Mesenchymal stem cell (in vitro differentiated cells and primary cell): ENCODE measurements at regions not wholly inside any gene's neighbourhood (a gene's known extent, or its start where the extent isn't known, plus 50 kb on each side); places are given as distances from the start of the nearest gene placed in this dataset.

Experiments used
- DNase-seq: peaks from one replicate; pipeline ENCODE4 v3.0.0-alpha.2; 2013
- H2AFZ ChIP-seq: one replicate; pipeline ENCODE4 v1.6.1; 2013; ENCODE audit warnings: low read depth, mild to moderate bottlenecking, control low read depth, inconsistent platforms, low read length, moderate library complexity
- H2AK5ac ChIP-seq: 2 replicates; pipeline ENCODE4 v1.6.1; 2013; ENCODE audit warnings: low read length, moderate library complexity, mild to moderate bottlenecking, inconsistent platforms; ENCODE audit not compliant: severe bottlenecking
- H2BK120ac ChIP-seq: one replicate; pipeline ENCODE4 v1.6.1; 2013; ENCODE audit warnings: low read depth, mild to moderate bottlenecking, inconsistent platforms, low read length, moderate library complexity
- H2BK12ac ChIP-seq, 2 experiments: one replicate each; pipeline ENCODE4 v1.6.1; 2013; ENCODE audit warnings: inconsistent platforms in 2 of 2, low read length in 2 of 2, mild to moderate bottlenecking in 2 of 2, moderate library complexity in 2 of 2, control low read depth in 1 of 2
- H2BK15ac ChIP-seq: one replicate; pipeline ENCODE4 v1.6.1; 2013; ENCODE audit warnings: mild to moderate bottlenecking, low read depth, inconsistent platforms; ENCODE audit not compliant: poor library complexity, severe bottlenecking
- H2BK5ac ChIP-seq: 2 replicates; pipeline ENCODE4 v1.6.1; 2013; ENCODE audit warnings: low read depth, mild to moderate bottlenecking, low read length, control low read depth, inconsistent platforms; ENCODE audit not compliant: poor library complexity, severe bottlenecking
- H3K14ac ChIP-seq, 2 experiments: one replicate each; pipeline ENCODE4 v1.6.1; 2013; ENCODE audit warnings: inconsistent platforms in 2 of 2, low read length in 2 of 2, control low read depth in 1 of 2, mild to moderate bottlenecking in 1 of 2, moderate library complexity in 1 of 2
- H3K18ac ChIP-seq, 2 experiments: one replicate each; pipeline ENCODE4 v1.6.1; 2013; ENCODE audit warnings: inconsistent platforms in 2 of 2, low read length in 2 of 2, control low read depth in 1 of 2, low read depth in 1 of 2, mild to moderate bottlenecking in 1 of 2
- H3K23ac ChIP-seq, 2 experiments: one replicate each; pipeline ENCODE4 v1.6.1; 2013; ENCODE audit warnings: inconsistent platforms in 2 of 2, low read length in 2 of 2, mild to moderate bottlenecking in 2 of 2, moderate library complexity in 2 of 2, control low read depth in 1 of 2
- H3K27ac ChIP-seq: 2 replicates; pipeline ENCODE4 v1.5.1; 2013; ENCODE audit warnings: mild to moderate bottlenecking, moderate library complexity, low read length, control low read depth, inconsistent platforms; ENCODE audit not compliant: poor library complexity, severe bottlenecking
- H3K27me3 ChIP-seq, 2 experiments: 2 replicates each; pipeline versions ENCODE4 v1.6.1 to v1.7.0; 2013; ENCODE audit warnings: low read length in 2 of 2, mild to moderate bottlenecking in 2 of 2, moderate library complexity in 2 of 2, control low read depth in 1 of 2, inconsistent platforms in 1 of 2; ENCODE audit not compliant: control insufficient read depth in 1 of 2, insufficient read depth in 1 of 2
- H3K36me3 ChIP-seq, 2 experiments: 2 replicates each; pipeline versions ENCODE4 v1.6.1 to v1.7.0; 2013; ENCODE audit warnings: low read length in 2 of 2, control low read depth in 1 of 2, inconsistent platforms in 1 of 2, low read depth in 1 of 2, mild to moderate bottlenecking in 1 of 2; ENCODE audit not compliant: insufficient read depth in 2 of 2, control insufficient read depth in 1 of 2
- H3K4ac ChIP-seq, 2 experiments: one replicate each; pipeline ENCODE4 v1.6.1; 2013; ENCODE audit warnings: inconsistent platforms in 2 of 2, low read length in 2 of 2, mild to moderate bottlenecking in 2 of 2, moderate library complexity in 2 of 2, control low read depth in 1 of 2, low read depth in 1 of 2
- H3K4me1 ChIP-seq: 2 replicates; pipeline ENCODE4 v1.6.1; 2013; ENCODE audit warnings: low read depth, low read length, control low read depth; ENCODE audit not compliant: control insufficient read depth, insufficient read depth
- H3K4me2 ChIP-seq: 2 replicates; pipeline ENCODE4 v1.6.1; 2013; ENCODE audit warnings: low read length, mild to moderate bottlenecking, inconsistent platforms; ENCODE audit not compliant: poor library complexity, severe bottlenecking
- H3K4me3 ChIP-seq, 2 experiments: 2 replicates each; pipeline versions ENCODE4 v1.5.1 to v1.7.0; 2013; ENCODE audit warnings: low read length in 2 of 2, mild to moderate bottlenecking in 2 of 2, control low read depth in 1 of 2, low read depth in 1 of 2; ENCODE audit not compliant: insufficient read depth in 1 of 2
- H3K79me1 ChIP-seq: replicated peaks from 2 replicates; pipeline ENCODE4 v1.6.1; 2013; ENCODE audit warnings: mild to moderate bottlenecking, control low read depth, low read length, inconsistent platforms; ENCODE audit not compliant: poor library complexity, severe bottlenecking
- H3K9ac ChIP-seq: 2 replicates; pipeline ENCODE4 v1.7.0; 2013; ENCODE audit warnings: mild to moderate bottlenecking, low read length, moderate library complexity
- H3K9me3 ChIP-seq: 2 replicates; pipeline ENCODE4 v1.7.0; 2013; ENCODE audit warnings: mild to moderate bottlenecking, low read length; ENCODE audit not compliant: control insufficient read depth
- H4K8ac ChIP-seq: one replicate; pipeline ENCODE4 v1.6.1; 2013; ENCODE audit warnings: inconsistent platforms, mild to moderate bottlenecking, low read length, moderate library complexity
- H4K91ac ChIP-seq: one replicate; pipeline ENCODE4 v1.6.1; 2013; ENCODE audit warnings: mild to moderate bottlenecking, low read length, inconsistent platforms
- WGBS: methylation state at CpG from one replicate; pipeline ENCODE4 v1.1.7; 2013; ENCODE audit warnings: mixed read lengths; 5-methylcytosine and 5-hydroxymethylcytosine counted together

DNA sequence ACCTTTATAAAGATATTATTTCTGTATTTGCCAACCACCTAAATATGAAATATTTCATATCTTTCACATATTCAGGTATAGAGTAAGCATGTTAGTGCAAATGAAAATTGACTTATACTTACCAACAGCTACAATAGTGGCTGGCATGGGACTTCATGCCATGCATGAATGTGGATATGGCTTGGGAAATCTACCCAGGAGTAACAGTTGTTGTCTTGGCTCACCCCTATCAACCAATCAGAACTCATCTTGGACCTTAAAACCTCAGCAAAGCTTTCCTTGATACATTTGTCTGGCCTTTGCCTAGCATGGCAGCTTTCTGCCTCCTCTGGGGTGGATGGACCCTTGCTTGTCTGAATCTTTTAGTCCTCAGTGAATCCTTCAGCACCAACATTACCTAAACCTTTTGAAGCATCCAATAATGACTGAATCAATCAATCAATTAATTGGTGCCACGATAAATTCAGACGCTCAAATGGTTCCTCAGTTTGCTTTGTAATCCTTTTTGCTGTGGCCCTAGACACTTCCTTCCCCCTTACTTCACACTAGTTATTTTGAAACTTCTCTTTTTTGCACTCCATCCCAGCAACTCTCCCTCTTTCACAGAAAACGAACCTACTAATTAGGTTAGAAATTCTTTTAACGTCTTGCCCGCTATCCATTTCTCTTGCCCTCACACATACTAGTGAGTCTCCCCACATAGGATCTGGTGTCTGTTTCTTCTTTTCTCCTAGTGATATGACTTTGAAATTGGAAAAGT, 132.3 kb upstream of the ZNF608 start:
- Histone ChIP-seq H3K27me3 (peaks cover 0 to 3% of the 10 kb centered on the region in 2 experiments), H3K36me3 (no peaks in the 10 kb centered on the region), H3K18ac (peak overlapping the region in 1 of 2 experiments; percentile 29), H3K14ac (no peak overlapping the region), H2BK15ac (no peak overlapping the region), H4K8ac (no peak overlapping the region), H3K4me3 (no peak overlapping the region), H3K79me1 (no peaks in the 10 kb centered on the region), H3K9ac (no peak overlapping the region), H2BK12ac (no peak overlapping the region), H2AFZ (no peak overlapping the region), H3K4me1 (peaks cover 2% of the 10 kb centered on the region), H4K91ac (no peak overlapping the region), H2AK5ac (no peak overlapping the region), H3K4me2 (no peak overlapping the region), H2BK120ac (no peak overlapping the region), H3K9me3 (no peaks in the 10 kb centered on the region), H3K4ac (no peak overlapping the region), H2BK5ac (no peak overlapping the region), H3K27ac (no peak overlapping the region), H3K23ac (no peak overlapping the region)
- DNase-seq, result no peak
- 93% methylated on average over 4 of the region's 5 CpGs for WGBS

DNA sequence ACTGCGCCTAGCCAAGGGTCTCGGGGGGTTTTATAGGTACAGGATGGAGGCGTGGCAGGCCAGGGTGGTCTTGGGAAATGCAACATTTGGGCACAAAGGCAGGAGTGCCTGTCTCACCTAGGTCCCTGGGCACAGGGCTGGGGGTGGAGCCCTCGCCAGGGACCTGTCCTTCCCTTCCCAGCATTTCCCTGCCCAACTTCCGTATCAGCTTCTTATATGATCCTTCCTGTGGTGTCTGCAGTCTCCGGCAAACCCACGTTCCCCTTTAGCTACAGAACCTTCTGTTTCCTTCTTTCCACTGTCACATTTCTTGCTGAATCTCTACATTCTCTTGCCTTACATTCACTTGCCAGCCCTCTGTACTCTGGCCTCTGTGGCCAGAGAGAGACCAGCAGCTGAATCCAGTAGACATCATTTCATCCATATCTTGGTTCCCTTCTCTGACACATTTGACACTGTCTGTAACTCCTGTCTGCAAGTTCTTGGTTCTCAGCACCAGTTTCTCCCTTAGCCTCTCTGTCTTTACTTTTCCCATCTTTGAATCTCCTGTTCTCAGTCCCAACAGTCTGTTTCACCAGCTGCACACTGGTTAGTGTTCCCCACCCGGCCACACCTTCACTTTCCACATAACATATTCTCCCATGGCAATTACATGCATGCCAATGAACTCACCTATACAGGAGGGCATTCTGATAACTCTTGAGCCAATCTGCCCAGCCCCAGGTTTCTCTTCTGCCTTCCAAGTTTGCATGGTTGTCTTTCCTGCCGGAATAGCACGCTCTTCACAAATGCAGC, 134.7 kb upstream of the ZNF608 start:
- Histone ChIP-seq H3K27ac (no peak overlapping the region), H3K18ac (no peak overlapping the region), H3K79me1 (no peaks in the 10 kb centered on the region), H2AFZ (no peak overlapping the region), H4K8ac (no peak overlapping the region), H3K4ac (no peak overlapping the region), H3K4me3 (no peak overlapping the region), H3K9me3 (no peaks in the 10 kb centered on the region), H2BK12ac (no peak overlapping the region), H3K4me1 (peaks cover 2% of the 10 kb centered on the region), H2BK5ac (no peak overlapping the region), H3K9ac (no peak overlapping the region), H2BK120ac (no peak overlapping the region), H2AK5ac (no peak overlapping the region), H4K91ac (no peak overlapping the region), H2BK15ac (no peak overlapping the region), H3K14ac (no peak overlapping the region), H3K23ac (no peak overlapping the region), H3K27me3 (peaks cover 0 to 3% of the 10 kb centered on the region in 2 experiments), H3K4me2 (no peak overlapping the region), H3K36me3 (no peaks in the 10 kb centered on the region)
- WGBS, result 94% methylated on average over 10 of the region's 10 CpGs
- DNase-seq, result no peak

DNA sequence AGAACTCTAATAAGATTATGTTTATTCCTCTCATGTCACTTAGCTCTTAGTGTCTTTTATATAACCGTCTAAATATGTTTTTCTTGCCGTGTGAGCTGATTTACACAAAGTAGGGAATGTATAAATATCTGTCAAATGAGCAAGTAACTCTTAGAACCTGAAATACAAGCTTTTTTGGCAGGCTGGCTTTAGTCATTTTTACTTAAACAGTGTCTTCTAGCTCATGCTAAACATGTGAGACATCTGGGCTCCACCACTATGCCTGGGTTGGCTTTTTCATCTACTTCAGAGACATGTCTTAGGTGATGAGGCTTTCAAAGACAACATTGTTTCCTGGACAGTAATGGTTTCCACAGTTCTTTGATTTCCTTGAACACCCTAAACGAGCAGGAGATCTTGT, 137.2 kb upstream of the ZNF608 start:
- no peak overlapping the region for H3K4ac ChIP-seq
- no peaks in the 10 kb centered on the region for H3K36me3 ChIP-seq
- H3K79me1 ChIP-seq, result no peaks in the 10 kb centered on the region
- no peak overlapping the region for H3K4me2 ChIP-seq
- DNase-seq, result no peak
- H2AFZ ChIP-seq, result no peak overlapping the region
- no peak overlapping the region for H4K91ac ChIP-seq
- no peak overlapping the region for H2AK5ac ChIP-seq
- H3K9ac ChIP-seq, result no peak overlapping the region
- no peak overlapping the region for H3K4me3 ChIP-seq
- no peak overlapping the region for H3K18ac ChIP-seq
- no peak overlapping the region for H2BK12ac ChIP-seq
- H3K27me3 ChIP-seq, result no peaks in the 10 kb centered on the region
- H3K14ac ChIP-seq, result no peak overlapping the region
- H3K23ac ChIP-seq, result no peak overlapping the region
- no peak overlapping the region for H2BK120ac ChIP-seq
- H3K4me1 ChIP-seq, result peaks cover 2% of the 10 kb centered on the region
- H3K9me3 ChIP-seq, result no peaks in the 10 kb centered on the region
- no peak overlapping the region for H2BK5ac ChIP-seq
- 70% methylated on average over 2 of the region's 3 CpGs for WGBS
- no peak overlapping the region for H3K27ac ChIP-seq
- H2BK15ac ChIP-seq, result no peak overlapping the region
- H4K8ac ChIP-seq, result no peak overlapping the region

DNA sequence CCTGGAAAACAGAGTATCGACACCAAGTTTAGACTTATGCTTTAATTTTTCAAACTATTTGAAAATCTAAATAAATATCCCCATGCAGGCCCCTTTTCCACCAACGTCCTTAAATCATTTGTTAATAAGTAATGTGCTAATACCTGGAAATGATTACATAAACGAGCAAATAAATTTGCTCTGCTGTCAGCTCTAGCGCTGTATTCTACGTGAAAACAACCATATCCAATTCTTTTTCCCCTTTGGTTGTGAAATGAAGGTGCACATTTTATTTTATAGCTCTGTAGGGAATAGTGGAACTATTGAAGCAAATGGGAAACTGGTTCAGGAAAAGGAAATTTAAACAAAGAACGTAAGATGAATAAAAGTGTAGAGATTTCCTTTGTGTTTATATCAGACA, 137.7 kb upstream of the ZNF608 start:
- WGBS, result 94% methylated on average over 5 of the region's 6 CpGs
- no peaks in the 10 kb centered on the region for H3K79me1 ChIP-seq
- H3K18ac ChIP-seq, result no peak overlapping the region
- DNase-seq, result no peak
- H2BK15ac ChIP-seq, result no peak overlapping the region
- no peak overlapping the region for H3K23ac ChIP-seq
- no peak overlapping the region for H3K27ac ChIP-seq
- no peak overlapping the region for H2BK120ac ChIP-seq
- H3K4me1 ChIP-seq, result peaks cover 2% of the 10 kb centered on the region
- H4K8ac ChIP-seq, result no peak overlapping the region
- H3K27me3 ChIP-seq, result no peaks in the 10 kb centered on the region
- H3K4ac ChIP-seq, result no peak overlapping the region
- no peak overlapping the region for H3K4me3 ChIP-seq
- no peak overlapping the region for H4K91ac ChIP-seq
- H2AK5ac ChIP-seq, result no peak overlapping the region
- H3K9ac ChIP-seq, result no peak overlapping the region
- no peak overlapping the region for H2BK12ac ChIP-seq
- no peaks in the 10 kb centered on the region for H3K9me3 ChIP-seq
- no peak overlapping the region for H3K4me2 ChIP-seq
- no peak overlapping the region for H2AFZ ChIP-seq
- H3K14ac ChIP-seq, result no peak overlapping the region
- H3K36me3 ChIP-seq, result no peaks in the 10 kb centered on the region
- no peak overlapping the region for H2BK5ac ChIP-seq
